ENCODE measurements at regions not wholly inside any gene's neighbourhood (a gene's known extent, or its start where the extent isn't known, plus 50 kb on each side); places are given as distances from the start of the nearest gene placed in this dataset.

- DNase-seq (ENCODE audit: low read depth) = no peak
- TF ChIP-seq, protein P1, sequence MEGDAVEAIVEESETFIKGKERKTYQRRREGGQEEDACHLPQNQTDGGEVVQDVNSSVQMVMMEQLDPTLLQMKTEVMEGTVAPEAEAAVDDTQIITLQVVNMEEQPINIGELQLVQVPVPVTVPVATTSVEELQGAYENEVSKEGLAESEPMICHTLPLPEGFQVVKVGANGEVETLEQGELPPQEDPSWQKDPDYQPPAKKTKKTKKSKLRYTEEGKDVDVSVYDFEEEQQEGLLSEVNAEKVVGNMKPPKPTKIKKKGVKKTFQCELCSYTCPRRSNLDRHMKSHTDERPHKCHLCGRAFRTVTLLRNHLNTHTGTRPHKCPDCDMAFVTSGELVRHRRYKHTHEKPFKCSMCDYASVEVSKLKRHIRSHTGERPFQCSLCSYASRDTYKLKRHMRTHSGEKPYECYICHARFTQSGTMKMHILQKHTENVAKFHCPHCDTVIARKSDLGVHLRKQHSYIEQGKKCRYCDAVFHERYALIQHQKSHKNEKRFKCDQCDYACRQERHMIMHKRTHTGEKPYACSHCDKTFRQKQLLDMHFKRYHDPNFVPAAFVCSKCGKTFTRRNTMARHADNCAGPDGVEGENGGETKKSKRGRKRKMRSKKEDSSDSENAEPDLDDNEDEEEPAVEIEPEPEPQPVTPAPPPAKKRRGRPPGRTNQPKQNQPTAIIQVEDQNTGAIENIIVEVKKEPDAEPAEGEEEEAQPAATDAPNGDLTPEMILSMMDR (conservative IDR thresholded peaks at IDR 0.05; ENCODE audit: low read depth, low read length) = no peak
- no peak overlapping the region for H3K4me3 ChIP-seq (ENCODE audit: low read length)
Measured at GRCh38 chr5:165956854-165957253, 2334.6 kb upstream of the WWC1 start.

DNA sequence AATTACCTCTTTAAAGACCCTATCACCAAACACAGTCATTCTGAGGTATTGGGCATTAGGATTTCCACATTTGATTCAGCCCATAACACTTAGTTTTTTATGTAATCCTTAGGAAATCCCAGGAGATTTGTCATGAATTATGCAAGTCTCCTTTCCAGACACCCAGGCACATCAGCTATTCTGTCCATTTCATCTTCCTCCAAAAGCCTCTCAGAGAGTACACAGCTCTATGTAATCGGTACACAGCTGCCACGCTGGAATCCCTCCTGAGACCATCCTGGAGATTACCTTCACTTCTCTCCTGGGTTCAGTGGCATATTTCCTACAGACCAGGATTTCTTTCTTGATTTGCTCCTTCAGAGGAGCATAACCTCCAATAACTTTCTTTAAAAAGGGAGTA, 2309.8 kb upstream of the WWC1 start:
- TF ChIP-seq, protein P1 (conservative IDR thresholded peaks at IDR 0.05; ENCODE audit: low read depth, low read length) = no peak
- no peak for DNase-seq (ENCODE audit: low read depth)
- no peak overlapping the region for H3K4me3 ChIP-seq (ENCODE audit: low read length)

GRCh38 chr5:165996201-165996875, 2295.1 kb upstream of the WWC1 start:
- peak; percentile 13 for DNase-seq (ENCODE audit: low read depth)
- TF ChIP-seq, protein P1 (conservative IDR thresholded peaks at IDR 0.05; ENCODE audit: low read depth, low read length) = no peak
- peak overlapping the region; percentile 30 for H3K4me3 ChIP-seq (ENCODE audit: low read length)

GRCh38 chr5:165999693-166000320, 2291.6 kb upstream of the WWC1 start:
- TF ChIP-seq, protein P1 (conservative IDR thresholded peaks at IDR 0.05; ENCODE audit: low read depth, low read length) = no peak
- no peak overlapping the region for H3K4me3 ChIP-seq (ENCODE audit: low read length)
- DNase-seq (ENCODE audit: low read depth) = no peak

DNA sequence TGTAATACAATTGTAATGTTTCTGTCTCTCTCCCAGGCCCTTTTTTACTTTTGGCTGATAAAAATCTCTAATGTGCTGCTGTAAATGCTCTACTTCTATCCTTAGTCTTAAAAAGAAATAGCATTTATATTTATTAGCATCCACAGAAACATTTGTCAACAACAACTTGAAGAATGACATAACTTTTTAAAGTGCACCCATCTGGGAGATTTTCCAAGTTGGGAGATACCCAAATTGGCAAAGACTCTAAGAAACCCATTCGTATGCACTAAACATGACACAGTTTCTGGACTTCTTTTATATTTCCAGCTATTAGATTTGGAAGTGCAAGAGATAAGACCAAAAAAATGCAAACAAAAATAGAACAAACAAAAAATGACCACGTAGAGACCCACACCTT, 2287.4 kb upstream of the WWC1 start:
- no peak for DNase-seq (ENCODE audit: low read depth)
- TF ChIP-seq, protein P1 (conservative IDR thresholded peaks at IDR 0.05; ENCODE audit: low read depth, low read length) = no peak

GRCh38 chr5:166013415-166013814, 2278.0 kb upstream of the WWC1 start:
- DNase-seq (ENCODE audit: low read depth) = no peak
- TF ChIP-seq, protein P1 (conservative IDR thresholded peaks at IDR 0.05; ENCODE audit: low read depth, low read length) = no peak
- no peak overlapping the region for H3K4me3 ChIP-seq (ENCODE audit: low read length)

More for the DNA sequence above, 2287.4 kb upstream of the WWC1 start:
- H3K4me3 ChIP-seq (ENCODE audit: low read length) = no peak overlapping the region

- TF ChIP-seq, protein P1 (conservative IDR thresholded peaks at IDR 0.05; ENCODE audit: low read depth, low read length) = no peak
- H3K4me3 ChIP-seq (ENCODE audit: low read length) = no peak overlapping the region
- no peak for DNase-seq (ENCODE audit: low read depth)
Measured at GRCh38 chr5:166014256-166014655, 2277.2 kb upstream of the WWC1 start.
